HG03460 (cell line): ENCODE measurements at regions not wholly inside any gene's neighbourhood (a gene's known extent, or its start where the extent isn't known, plus 50 kb on each side); places are given as distances from the start of the nearest gene placed in this dataset.
"Not testable (repeated sequence)": the region's sequence is repeated elsewhere in the genome, so short reads cannot be mapped to it uniquely, and the experiment has no call there.

ENCODE experiments used
- ATAC-seq: cut with Tn5 transposase; IDR thresholded peaks from one replicate; pipeline ENCODE4 v1.9.1; 2021; ENCODE audit not compliant: unreplicated experiment

- no peak for ATAC-seq
Measured at GRCh38 chr2:78779761-78780160, 245.7 kb upstream of the REG3G start.

DNA sequence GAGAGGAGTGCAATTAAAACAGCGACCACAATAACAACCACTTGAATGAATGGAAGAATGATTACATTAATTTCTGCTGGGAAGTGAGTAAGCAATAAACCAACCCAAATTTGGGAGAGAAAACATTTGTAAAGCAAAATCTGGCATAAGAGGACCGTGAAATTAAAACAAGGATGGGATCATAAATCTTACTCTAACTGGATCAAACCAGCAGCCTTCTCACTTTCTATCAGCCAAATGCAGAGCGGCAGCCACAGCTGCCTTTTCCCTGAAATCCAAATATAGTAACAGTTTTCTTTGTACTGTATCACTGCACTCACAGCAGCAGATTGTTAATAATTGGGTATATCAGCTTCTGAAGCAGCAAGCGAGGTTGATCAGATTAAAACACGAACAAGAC, 245.2 kb upstream of the REG3G start:
- no peak for ATAC-seq

DNA sequence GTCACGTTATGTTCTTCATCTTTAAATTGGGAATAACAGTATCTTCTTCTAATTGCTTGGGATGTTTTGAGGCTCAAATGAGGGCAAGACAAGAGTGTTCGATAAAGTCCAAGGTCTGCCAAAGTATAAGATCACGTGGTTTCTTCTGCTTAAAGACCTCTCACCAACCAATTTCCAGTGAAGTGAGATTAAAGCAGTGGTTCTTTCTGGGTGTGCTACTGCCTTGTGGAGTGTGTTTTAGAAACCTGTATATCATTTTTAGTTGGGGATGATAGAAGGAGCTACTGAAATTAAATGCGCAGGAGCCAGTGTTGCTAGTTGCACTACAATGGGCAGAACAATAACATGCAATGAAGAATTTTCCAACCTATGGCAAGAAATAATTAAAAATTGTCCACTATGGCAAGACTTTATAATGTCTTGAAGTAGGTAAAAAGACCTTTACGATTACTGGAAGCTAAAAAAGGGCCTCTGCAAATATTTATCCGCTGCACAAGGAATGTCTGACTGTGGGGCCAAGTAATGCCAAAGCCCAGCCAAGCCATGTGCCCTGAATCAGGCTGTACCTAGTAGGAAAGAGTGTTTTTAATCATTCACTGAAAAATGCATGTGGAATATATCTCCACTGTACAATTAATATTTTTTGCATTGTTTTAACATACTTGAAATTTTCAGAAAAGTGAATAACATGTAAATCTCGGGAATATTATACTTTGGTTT, 244.5 kb upstream of the REG3G start:
- ATAC-seq = no peak

- ATAC-seq = no peak
Measured at GRCh38 chr2:78782196-78782595, 243.3 kb upstream of the REG3G start.

DNA sequence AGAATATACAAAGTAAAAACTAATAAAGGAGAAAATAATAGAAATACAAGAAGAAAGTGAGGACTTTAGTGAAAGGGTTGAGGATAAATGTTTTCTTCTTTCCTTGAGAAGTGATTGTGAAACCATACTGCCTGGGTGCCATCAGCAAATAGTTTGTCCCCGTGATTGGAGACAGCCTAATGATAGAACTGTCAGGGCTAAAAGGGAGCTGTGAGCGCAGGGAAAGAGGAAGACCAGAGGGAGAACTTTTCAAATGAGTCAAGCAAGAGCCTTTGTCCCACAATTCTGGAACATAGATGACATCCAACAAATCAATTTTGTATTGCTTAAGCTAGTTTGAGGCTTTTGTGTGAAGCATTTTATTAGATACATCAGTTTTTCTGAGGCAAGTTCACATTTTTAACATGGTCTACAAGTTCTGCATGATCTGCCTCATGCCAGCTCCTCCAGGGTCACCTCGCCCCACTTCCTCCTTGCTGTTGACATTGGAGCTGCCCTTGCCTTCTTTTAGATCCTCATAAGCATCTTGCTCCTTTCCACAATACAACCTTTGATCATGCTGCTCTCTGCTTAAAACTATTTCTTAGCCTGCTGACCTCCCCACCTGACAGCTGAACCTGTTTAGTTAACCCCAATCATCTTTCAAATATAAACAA, 213.4 kb upstream of the REG3G start:
- no peak for ATAC-seq

DNA sequence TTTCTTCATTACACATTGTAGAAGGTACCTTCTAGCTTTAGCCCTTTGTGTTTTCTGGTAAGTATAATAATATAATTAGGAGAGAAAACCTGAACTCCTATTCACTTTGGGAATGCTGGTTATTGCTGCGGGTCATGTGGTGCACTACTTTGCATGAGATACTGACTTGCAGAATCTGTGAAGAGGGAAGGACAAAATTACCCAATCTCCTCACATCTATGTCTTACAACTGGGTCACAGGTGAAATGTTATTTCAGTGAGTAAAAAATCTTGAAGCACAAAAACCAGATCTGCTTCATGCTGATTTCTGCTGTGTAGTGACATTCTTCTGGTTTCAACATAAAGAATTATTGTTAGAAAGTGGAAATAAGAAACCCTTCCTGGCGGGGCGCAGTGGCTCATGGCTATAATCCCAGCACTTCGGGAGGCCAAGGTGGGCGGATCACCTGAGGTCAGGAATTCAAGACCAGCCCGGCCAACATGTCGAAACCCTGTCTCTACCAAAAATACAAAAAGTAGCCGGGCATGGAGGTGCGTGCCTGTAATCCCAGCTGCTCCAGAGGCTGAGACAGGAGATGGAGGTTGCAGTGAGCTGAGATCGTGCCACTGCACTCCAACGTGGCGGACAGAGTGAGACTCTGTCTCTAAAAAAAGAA, 211.0 kb upstream of the REG3G start:
- no peak for ATAC-seq

- ATAC-seq = no peak
Measured at GRCh38 chr2:78817430-78817829, 208.1 kb upstream of the REG3G start.

- ATAC-seq = no peak
Measured at GRCh38 chr2:78832481-78832880, 193.0 kb upstream of the REG3G start.

GRCh38 chr2:78839259-78839658, 186.2 kb upstream of the REG3G start:
- ATAC-seq = no peak

DNA sequence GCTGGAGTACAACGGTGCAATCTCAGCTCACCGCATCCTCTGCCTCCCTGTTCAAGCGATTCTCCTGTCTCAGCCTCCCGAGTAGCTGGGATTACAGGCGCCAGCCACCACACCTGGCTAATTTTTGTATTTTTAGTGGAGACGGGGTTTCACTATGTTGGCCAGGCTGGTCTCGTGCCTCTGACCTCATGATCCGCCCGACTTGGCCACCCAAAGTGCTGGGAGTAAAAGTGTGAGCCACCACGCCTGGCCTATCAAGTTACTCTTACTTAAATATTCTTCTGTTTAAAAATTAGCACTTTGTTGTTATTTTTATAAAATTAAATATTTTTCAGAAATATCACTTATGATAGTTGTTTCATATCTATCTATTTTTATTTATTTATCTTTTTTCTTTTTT, 185.2 kb upstream of the REG3G start:
- ATAC-seq = not testable (repeated sequence)

GRCh38 chr2:78845664-78846185, 179.8 kb upstream of the REG3G start:
- ATAC-seq = no peak

- no peak for ATAC-seq
Measured at GRCh38 chr2:78861546-78861945, 164.0 kb upstream of the REG3G start.

DNA sequence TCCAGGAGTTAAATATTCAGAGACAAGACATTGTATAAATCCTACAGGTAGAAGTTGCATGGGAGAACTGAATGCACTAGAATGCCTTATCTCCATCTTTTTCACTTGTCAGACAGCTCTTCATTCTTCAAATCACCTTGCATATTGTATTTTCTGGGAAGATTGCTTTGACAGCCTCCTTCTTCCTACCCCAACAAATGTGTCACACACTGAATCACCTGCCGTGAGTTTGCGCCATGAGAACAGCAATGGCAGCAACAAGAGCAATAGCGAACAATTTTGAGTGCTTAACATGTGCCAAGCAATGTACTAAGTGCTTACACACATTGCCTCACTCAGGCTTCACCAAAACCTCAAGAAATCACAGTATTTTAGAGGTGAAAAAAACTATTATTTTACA, 161.3 kb upstream of the REG3G start:
- ATAC-seq = no peak

DNA sequence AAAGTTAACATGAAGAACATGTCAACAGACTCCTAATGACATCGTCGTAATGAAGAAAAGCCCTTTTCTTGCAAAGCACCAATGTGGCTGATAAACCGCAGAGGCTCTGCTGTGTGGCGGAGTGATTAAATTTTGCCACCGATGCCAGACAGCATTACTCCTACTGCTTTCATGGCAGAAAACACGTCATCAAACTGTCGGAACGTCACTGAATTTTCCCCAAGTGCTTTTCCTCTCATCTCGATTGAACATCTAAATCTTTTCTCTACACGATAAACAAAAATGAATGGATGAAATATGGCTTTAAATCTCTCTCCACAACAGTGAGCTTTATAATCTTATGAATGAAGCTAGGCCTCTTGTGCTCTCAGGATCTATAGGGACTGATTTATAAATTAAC, 159.8 kb upstream of the REG3G start:
- no peak for ATAC-seq

GRCh38 chr2:78870343-78870967, 155.0 kb upstream of the REG3G start:
- no peak for ATAC-seq

DNA sequence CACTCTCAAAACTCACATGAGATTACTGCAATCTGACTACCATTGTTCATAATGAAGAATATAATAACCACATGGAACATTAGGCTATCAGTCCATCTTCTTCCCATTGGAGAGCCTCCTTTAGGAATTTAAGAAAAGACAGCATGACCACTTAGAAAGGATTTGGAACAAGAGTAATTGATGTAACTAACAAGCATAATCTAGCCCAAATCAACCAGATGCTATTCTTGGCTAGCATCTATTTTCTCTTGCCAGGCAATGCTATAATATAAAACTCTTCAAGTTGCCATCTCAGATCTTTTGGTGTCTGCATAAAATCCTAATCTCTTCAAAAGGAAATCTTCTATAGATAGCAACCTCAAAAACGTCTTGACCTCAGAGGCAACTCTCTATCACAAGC, 152.0 kb upstream of the REG3G start:
- no peak for ATAC-seq

GRCh38 chr2:78876316-78876688, 149.2 kb upstream of the REG3G start:
- no peak for ATAC-seq

DNA sequence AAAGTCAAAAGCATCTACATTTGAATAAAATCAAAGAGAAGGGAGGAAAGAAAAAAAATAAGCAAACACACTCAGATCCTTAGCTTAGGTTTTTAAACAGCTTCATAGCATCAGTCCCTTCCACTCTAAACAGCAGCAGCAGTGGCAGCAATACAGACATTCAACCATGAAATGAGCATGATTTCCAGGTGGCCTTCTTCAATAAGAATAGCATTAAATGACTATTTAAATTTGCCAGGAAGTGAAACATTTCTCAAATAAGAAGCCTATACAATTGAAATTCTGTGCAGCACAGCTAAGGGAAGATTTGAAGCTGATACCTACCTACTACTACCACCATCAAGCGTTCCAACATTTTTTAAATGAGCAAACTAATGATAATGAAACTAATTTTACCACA, 138.1 kb upstream of the REG3G start:
- ATAC-seq = no peak

- no peak for ATAC-seq
Measured at GRCh38 chr2:78890935-78891334, 134.6 kb upstream of the REG3G start.

DNA sequence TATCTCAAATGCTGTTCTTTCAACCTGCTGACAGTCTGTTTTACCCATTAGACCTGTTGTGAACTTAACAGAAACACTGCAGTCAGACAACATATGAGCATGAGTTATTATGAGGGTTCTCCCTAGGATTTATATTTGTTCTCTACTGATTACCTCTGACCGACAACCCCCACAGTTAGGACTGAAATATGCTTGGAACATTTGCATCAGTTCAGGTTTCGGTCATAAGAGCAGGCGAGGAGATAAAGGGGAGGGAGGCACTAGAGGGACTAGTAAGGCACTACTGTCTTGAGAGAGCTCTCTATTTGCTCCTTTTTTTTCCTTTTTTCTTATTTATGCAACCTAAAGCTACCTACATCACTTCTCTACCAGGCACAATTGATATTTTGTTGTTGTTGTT, 133.2 kb upstream of the REG3G start:
- ATAC-seq = no peak

GRCh38 chr2:78895022-78895421, 130.5 kb upstream of the REG3G start:
- ATAC-seq = no peak

- no peak for ATAC-seq
Measured at GRCh38 chr2:78896536-78896935, 129.0 kb upstream of the REG3G start.
